ENCODE measurements at regions not wholly inside any gene's neighbourhood (a gene's known extent, or its start where the extent isn't known, plus 50 kb on each side); places are given as distances from the start of the nearest gene placed in this dataset.

DNA sequence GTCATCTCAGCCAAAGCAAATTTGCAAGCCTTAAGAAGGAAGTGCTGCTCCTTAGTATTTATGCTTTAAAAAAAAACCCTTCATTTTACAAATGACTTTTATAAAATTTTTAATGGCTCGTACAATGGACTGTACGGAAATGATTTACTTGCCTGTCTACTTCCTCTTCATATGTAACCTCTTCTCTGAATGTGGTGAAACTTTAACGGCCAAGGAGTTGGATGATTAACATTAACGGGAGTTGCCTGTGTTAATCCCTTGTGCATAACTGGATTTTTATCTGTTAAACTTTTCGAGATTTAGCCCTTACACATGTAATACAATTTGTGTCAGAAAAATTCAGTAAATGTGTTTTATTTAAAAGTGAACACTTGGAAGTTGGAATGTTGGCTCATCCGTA, 429.4 kb downstream of the TBC1D4 start:
- no peak for DNase-seq (ENCODE audit: low read depth)

DNA sequence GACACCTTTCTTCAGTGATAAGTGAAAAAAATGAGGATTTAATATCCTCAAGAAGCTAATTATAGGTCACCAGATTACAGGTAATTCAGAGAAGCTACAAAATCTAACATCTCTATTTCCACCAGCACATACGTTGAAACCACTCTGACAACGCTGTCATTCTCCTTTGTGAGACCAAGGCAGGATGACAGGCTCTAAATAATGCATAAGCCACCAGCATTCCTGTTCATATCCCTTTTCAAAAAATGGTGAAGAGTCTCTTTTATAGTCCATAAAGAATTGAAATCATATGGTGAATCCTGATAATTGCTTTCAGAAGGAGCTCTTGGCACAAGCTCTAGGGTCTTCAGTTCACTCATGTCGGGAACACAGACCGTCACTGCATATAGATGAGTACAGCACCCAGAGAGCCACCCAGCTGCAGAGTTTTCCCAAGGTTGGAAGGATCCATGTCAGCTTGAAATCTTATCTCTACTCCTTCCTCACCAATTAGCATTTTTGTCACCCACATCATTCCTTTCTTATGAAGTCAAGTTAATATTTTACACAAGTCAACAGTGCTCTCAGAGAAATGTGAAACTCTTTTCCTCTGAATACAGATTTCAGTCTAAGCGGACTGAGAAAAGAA, 431.4 kb downstream of the TBC1D4 start:
- peak; percentile 27 for DNase-seq (ENCODE audit: low read depth)

DNA sequence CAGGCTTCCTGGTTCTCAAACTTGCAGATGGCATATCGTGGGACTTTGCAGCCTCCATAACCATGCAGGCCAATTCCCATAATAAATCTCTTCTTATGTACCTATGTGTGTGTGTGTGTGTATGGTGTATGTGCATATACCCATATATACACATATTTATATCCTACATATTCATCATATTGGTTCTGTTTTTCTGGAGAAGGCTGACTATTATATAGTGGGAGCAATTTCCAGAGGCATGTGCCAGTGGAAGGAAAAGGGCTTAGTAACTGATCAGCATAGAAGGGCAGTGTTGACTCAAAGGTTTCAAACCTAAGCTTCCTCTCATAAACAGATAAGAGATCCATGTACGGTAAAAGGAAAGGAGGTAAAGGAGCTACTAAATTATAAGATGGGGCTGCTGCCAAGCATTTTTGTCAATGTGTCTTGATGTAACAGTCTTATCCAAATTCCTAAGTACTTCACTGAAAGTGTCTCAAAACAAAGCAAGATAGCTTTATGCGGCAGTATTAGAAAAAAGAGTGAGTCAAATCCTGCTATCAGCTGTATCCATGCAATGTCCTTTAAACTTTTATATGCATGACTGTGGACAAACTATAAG, 432.1 kb downstream of the TBC1D4 start:
- DNase-seq (ENCODE audit: low read depth), result no peak

DNA sequence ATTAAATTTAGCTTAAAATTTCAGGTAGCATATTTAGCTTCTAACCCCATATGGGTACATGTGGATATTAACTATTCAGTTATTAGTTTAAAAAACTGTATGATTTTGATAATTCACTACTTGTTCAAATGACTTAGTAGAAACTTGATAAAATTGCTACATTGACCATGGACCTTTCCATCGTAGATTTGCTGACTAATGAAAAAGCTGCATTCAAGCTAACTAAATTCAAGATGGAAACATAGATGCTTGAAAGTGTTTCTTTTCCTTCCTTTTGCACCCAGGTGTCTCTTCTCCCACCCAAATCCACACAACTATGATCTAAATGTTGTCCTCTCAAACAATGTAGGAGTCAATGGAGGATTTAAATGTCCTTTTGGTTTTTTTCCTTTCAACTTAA, 439.2 kb downstream of the TBC1D4 start:
- no peak for DNase-seq (ENCODE audit: low read depth)

DNA sequence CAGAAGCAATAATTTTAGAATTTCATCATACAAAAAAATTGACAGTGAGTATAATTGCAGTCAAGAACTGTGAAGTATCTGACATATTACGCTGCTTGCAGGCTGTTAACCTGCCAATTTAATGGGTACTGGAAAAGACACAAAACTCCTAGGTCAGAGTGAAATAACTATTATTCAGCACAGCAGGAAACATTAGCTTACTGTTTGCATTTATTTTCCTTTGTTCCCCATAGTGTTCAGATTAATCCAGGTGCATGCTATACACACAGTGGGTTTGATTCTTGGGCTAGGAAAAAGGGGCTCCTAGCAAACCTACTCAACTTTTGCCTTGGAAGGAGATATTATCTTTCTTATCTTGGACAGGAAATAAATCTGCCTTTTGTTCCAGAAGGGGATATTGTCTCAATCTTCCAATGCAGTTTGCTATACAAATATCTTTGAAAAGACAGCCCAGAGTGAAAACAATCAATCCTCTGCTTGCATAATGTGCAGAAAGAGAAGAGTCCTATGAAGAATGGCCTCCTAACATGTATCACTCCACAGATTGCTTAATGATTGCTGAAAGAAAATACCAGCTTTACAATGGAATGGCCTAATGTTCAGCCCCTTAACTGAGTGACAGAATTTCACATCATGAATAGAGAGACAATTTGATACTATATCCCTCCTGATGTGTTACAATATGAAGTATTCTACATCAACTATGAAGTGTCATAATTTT, 443.4 kb downstream of the TBC1D4 start:
- no peak for DNase-seq (ENCODE audit: low read depth)

DNA sequence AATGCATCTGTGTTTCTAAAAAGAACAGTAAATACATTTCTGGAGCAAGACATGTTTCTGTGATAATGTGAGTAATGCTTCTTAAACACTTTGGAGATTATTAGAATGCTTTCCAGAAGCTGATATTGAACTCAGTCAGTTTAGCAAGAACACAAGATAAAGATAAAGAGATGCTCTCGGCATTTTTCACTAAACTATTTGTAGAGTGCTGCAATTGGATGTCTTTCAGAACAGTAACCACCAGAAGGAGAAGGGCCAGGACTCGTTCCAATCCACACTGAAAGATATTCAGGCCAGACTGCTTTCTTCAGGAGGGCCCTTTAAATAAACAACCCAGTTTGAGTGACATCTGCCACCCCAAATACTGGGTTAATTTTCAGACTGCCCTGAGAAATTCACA, 456.0 kb downstream of the TBC1D4 start:
- DNase-seq (ENCODE audit: low read depth), result no peak

DNA sequence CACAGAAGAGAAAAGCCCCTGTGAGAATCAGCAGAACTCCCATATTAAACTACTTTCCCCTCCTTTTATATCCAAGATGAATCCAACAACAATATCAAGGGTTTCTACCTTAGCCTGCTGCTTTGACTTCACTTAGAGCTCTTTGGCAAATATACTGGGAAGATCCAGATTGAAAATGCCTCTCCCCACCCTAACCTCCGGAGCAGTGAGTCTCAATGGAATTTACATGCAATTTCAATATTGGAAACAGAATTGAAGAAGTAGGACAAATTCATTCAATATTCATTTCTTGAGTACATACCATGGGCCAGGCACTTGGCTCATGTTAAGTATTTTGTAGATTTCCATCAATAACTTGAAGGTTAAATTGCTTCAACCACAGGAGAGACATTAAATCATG, 457.4 kb downstream of the TBC1D4 start:
- DNase-seq (ENCODE audit: low read depth), result no peak

DNA sequence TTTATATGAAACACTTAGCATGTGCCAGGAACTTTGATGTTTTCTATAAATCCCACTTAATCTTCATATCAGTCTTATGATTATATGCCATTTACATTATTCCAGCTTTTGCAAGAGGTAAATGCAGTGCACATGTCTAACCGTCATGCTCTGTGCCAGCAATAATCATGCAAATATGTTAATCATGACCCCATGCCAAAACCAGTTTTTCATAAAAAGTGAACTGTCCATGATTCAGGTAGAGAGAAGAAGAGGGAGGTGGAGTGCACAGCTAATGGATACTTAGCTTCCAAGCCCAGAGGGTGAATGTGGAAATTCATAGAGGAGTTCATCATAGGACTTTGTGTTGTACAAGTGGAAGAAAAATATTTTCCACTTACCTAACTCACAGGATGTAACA, 458.4 kb downstream of the TBC1D4 start:
- DNase-seq (ENCODE audit: low read depth), result no peak

DNA sequence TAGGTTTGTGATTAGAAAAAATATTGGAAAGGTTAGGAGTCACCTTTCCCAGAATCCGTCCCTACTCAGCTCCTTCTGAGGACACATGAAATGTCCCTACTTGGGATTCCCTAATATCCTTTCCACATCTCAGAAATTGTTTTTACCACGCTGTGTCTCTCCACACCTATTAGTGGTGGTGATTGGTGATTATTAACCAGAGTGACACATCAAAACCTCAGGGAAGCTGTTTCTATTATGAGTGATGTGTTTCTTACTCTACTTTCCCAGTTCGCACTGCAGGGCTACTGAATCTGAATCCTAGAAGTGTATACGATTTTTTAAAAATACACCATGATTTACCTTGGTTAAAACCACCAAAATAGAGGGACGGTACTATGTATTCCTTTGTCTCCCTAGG, 460.8 kb downstream of the TBC1D4 start:
- no peak for DNase-seq (ENCODE audit: low read depth)

DNA sequence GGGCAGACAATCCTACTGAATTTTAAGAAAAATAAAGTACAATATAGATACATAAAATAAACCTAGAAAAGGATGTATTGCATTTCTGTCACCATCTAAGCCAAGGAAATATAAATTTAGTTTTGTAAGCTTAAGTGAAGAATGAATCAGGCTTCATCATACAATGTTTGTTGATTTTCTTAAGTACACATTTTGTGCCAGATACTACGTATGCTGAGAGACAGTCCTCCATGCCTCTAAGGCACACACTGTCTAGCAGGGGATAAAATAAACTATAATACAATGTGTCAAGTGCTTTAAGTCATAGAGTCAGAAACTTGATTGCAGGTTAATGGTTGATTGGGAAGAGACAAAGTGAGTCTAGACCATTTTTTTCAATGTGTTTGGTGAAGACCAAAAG, 465.7 kb downstream of the TBC1D4 start:
- DNase-seq (ENCODE audit: low read depth), result peak; percentile 9

DNA sequence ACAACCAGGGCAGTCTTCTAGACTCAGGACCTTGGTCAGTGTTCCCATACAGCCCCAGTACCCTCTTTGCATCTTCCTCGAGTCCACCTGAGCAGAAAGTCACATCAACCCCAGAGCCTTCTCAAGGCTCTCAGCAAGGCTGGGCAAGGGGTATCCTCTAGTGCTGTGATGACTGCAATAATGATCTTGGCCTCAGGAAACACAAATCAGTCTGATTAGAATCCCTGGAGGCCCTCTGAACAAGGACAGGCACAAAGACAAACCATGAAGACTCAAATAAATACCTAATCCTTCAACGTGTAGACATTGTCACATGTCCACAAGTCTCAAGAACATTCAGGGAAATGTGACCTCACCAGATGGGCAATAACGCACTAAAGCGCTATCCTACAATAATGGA, 468.2 kb downstream of the TBC1D4 start:
- DNase-seq (ENCODE audit: low read depth), result no peak

DNA sequence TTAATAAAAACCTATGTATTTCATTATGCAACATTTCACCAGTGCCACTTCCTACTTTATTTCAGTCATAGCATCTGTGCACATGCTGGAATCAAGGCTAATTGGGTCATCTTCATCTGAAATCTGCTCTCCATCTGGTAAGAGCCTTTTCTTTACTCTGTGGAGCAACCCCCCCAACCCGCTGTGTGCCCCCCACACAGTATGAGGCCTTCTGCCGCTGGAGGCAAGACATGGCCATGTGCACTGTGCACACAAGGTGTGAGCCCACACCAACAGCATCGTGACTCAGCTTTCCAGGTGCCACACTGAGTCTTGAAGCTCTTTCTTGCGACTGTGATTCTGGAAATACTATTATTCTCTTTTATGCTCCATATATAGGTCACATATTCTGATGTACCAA, 471.0 kb downstream of the TBC1D4 start:
- DNase-seq (ENCODE audit: low read depth), result no peak

DNA sequence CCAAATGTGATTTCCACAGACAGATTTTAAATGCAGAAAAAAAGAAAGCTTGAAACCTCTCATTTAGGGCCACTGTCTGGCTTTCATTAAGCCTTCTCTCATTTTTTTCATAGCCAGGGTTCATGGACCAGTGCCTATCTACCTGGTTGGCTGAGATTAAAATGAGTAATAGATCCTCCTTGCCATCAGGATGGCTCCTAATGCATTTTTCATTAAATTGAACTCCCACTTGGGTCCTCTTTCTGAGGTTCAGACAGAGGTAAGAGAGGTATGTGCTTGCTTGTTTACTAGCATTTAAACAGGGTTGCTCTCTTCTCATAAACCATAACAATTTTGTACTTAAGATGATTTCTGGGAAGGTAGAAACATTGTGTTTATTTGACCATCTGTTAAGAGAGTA, 473.0 kb downstream of the TBC1D4 start:
- no peak for DNase-seq (ENCODE audit: low read depth)

DNA sequence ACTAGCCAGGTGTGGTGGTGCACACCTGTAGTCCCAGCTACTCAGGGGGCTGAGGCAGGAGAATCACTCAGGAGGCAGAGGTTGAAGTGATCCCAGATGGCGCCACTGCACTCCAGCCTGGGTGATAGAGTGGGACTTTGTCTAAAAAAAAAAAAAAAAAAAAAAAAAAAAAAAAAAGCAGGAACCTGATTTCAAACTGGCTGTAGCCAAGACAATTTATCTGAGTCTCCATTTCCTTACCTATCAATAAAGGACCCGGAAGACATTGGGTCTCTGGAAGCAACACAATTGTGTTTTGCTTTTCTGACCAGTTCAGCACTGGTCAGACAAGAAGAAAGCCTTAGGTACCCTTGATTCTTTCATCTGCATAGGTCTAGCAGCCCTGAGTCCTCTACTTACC, 491.0 kb downstream of the TBC1D4 start:
- DNase-seq (ENCODE audit: low read depth), result no peak

DNA sequence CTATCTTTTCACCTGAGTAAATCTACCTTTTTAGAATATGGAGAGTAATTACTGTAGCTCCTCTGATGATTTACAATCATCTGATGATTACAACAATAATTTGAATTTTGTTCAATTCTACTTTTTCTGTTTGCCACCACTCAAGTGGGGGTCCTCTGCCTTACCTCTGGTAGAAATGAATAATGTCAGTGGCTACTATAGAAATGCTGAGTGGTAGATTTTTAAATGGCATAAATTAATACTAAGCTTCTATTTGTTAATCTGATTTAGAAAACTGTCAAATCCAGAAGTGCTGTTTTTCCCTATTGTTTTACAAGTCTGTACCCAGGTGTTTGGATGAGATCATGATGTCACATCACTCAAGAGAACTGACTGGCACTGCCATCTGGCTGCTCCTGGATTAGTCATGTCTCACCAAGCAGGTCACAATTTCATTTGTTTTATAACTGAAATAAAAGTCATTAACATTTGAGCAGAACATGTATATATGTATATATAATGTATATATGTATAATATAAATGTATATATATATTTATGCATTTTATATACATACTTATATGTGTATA, 494.8 kb downstream of the TBC1D4 start:
- DNase-seq (ENCODE audit: low read depth), result peak; percentile 22

DNA sequence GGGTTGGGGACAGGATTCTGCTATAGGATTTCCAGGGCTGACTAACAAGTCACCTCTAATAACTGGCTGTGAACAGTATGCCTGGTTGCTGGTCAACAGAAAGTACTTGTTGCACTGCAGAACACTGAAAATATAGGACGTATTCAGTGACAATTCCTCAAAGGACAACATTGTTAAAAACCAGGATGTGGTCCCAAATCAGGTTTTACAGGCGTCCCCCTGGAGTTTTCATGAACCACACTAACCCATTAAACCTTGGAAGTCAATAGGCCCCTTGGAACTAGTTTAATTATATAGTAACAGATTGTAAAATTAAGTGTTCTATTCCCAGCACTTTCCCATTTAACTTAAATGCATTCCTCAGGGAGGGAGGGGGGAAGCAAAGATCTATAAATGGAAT, 495.4 kb downstream of the TBC1D4 start:
- DNase-seq (ENCODE audit: low read depth), result no peak

DNA sequence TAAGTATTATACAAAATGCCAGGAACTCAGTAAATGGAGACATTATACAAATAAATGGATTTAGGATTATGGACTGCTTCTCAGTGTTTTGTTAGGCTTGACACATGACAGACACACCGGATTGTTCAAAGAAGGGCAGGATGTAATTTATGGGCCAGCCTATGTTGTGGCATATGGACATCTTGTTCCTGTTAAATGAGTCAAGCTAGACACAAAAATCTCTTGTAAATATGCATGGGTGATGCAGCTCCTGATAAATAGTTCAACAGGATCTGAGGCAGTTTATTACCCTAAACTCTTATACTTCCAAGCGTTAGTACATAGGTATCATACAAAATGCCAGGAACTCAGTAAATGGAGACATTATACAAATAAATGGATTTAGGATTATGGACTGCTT, 502.3 kb downstream of the TBC1D4 start:
- DNase-seq (ENCODE audit: low read depth), result peak; percentile 22

DNA sequence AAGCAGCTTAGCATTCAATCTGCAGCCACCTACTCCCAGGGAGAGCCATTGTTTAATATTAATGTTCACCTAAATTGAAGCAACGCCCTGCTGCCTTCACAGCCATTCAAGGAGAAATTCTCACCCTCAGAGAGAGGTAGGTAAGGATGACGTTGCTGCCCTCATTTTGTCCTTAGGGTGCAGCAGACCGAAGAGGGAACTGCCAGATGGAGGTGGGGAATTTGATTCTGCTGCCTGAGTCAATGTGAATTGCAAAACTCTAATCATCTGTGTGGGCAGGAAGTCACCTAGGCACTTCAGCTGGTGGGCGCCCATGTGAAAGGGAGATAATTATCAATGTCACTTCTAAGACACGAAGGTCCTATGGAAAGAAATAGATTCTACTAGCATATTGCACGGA, 503.4 kb downstream of the TBC1D4 start:
- DNase-seq (ENCODE audit: low read depth), result peak; percentile 10

DNA sequence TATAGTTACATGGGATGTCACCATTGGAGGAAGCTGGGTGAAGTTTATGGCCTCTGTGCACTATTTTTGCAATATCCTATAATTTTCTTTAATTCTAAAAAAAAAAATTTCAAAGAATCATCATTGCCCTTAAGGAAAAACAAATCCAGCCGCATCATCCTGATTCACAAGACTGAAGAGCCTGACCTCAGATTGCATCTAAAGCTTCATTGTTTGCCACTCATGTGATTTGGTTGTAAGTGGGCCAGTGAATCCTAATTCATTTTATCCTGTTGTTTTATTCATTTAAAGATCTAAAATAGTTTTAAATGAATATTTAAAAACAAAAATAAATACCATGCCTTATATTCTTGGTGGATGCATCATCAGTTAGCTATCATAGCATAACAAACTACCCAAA, 504.5 kb downstream of the TBC1D4 start:
- DNase-seq (ENCODE audit: low read depth), result no peak

DNA sequence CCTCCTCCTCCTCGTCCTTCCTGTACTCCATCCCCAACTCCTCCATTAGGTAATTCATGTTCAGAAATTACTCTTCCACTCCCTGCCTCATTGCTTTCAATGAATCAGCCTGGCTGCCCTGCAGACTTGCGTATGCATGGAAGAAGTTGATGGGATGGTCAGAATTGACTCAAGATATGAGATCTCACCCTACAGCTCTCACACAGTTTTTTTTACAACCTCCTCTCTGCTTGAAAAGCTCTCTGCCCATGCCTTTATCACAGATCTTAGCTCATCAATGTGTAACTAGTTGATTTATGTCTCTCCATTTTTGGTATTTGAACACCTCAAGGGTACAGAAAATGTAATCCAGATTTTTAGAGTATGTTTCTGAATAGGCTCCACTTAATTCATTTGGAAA, 506.9 kb downstream of the TBC1D4 start:
- DNase-seq (ENCODE audit: low read depth), result no peak

DNA sequence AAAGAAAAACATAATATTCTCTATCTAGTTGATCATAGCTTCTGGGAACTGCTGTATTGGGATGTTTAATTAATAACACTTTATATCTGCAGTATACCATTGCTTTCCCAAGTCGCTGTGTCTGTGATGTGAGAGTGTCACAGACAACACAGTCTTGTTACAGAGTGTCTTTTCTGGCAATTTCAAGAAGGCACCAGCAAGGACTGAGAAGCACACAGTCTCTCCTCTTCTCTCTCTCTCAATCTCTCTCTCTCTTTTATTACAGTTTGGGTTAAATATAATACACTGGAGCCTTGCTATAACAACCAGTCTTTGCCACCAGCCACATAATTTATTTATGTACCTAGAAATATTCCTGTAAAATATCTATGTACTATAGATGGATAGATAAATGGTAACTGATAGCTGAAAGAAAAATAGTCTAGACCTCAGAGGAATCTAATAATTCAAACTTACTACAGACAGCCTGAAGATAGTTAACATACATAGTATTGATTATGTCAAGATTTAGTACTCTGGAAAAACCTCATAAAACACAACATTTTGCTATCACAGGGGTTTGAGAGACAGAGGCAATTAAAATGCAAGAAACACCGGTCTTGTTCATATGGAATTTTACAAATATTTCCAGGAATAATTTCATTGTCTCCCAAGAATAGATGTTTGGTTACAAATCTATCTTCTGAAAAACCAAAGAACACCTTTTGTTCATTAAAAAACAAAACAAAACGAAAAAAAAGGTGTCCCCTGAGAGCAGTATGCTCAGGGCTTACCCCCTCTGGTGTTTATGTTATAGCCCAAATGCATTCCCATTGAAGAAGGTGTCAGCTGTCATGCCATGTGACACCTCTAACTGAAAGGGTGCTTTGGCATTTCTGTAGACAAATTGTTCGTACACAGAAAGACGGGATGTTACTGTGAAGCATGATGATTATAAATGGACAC, 507.8 kb downstream of the TBC1D4 start:
- no peak for DNase-seq (ENCODE audit: low read depth)

DNA sequence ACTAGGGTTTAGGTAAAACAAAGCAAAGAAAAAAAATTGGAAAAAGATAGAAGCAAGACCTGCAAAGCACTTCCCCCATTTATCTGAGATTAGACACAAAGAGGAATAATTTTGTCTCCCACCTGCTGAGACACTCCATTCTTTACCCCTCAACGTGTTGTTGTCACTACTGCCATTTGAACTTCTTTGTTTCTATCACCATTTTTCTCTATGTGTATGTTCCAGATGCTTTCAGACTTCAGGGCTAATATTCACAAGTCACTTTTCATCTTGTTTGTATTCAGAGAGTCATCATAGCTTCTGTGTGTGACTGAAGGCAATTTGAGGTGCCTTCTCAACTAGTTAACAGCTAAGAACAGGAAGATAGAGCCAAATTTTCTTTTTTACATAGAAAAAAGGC, 512.5 kb downstream of the TBC1D4 start:
- no peak for DNase-seq (ENCODE audit: low read depth)
